GM12873 (cell line): ENCODE measurements at regions not wholly inside any gene's neighbourhood (a gene's known extent, or its start where the extent isn't known, plus 50 kb on each side); places are given as distances from the start of the nearest gene placed in this dataset.

Source experiments
- CTCF ChIP-seq: IDR thresholded peaks from 2 replicates; pipeline ENCODE4 v1.5.1; 2012; ENCODE audit warnings: low read depth, mild to moderate bottlenecking, moderate library complexity, low read length, control low read depth; ENCODE audit not compliant: insufficient read depth; ENCODE audit errors: missing control alignments

DNA sequence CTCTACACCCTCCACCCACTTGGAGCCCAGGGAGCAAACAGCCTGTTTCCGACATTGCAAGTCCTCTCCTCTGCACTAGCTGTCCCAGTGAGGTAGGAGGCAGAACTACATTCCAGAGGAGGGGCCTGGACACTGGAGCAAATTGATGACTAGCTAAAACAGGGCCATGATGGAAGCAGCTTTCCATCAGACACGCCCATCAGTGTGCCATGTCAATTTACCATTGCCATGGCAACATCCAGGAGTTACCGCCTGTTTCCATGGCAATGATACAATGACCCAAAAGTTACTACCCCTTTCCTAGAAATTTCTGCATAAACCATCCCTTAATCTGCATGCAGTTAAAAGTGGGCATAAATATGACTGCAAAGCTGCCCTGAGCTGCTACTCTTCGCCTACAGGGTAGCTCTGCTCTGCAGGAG lies 647.1 kb downstream of the PTPRU start:
- no peak for TF ChIP-seq CTCF

DNA sequence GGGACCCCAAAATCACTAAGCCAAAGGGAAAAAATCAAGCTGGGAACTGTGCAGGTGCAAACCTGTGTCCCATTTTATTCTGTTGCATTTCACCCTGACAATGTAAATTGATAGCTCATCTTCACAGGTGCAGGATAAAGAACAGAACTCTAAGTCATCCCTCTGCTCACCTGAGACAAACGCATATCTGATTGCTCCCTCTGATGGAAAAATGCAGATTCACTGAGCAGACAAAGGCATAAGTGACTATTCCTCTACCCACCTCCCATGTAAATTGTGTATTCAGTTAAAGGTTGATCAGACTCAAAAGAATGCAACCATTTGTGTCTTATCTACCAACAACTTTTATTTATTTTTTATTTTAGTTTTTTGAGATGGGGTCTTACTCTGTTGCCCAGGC lies 644.2 kb downstream of the PTPRU start:
- TF ChIP-seq CTCF, result no peak

- no peak for TF ChIP-seq CTCF
These were observed 642.9 kb downstream of the PTPRU start for GRCh38 chr1:29879217-29879616.

DNA sequence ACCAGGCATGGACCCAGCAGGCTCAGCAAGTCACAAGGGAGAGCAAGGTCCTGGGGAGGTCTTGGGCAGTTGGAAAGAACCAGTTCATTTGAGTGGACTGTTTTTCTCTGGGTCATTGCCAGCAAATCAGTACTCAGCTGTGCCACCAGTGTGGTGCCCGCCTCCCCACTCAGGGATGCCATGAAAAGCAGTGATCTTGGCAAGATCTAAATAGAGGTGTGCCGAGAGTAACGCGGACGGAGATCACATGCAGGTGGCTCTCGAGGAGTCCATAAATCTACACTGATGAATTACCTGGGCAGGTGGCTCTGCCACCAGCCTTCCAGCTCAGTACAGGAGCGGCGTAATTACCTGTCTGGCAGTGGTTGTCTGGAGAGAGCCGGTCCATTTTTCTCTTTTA lies 642.2 kb downstream of the PTPRU start:
- no peak for TF ChIP-seq CTCF

GRCh38 chr1:29876902-29877301 lies 640.6 kb downstream of the PTPRU start:
- peak; percentile 15 for TF ChIP-seq CTCF

- no peak for TF ChIP-seq CTCF
These were observed 640.1 kb downstream of the PTPRU start for GRCh38 chr1:29876441-29876840.

GRCh38 chr1:29875557-29876028 lies 639.3 kb downstream of the PTPRU start:
- no peak for TF ChIP-seq CTCF
